Hepatocyte (in vitro differentiated cells): ENCODE measurements at regions not wholly inside any gene's neighbourhood (a gene's known extent, or its start where the extent isn't known, plus 50 kb on each side); places are given as distances from the start of the nearest gene placed in this dataset.

Experiments
- DNase-seq: peaks from one replicate; pipeline ENCODE4 v3.0.0-alpha.2; 2016; ENCODE audit warnings: low spot score
- H2AFZ ChIP-seq: fragments of 200-600 bp; sonication (generic); 2 replicates; pipeline ENCODE4 v1.6.0; 2016; ENCODE audit warnings: antibody characterized with exemption, mild to moderate bottlenecking
- H3K27ac ChIP-seq: fragments of 200-600 bp; sonication (generic); 2 replicates; pipeline ENCODE4 v1.5.1; 2016; ENCODE audit warnings: mild to moderate bottlenecking
- H3K27me3 ChIP-seq: fragments of 200-600 bp; sonication (generic); 2 replicates; pipeline ENCODE4 v1.6.1; 2016
- H3K36me3 ChIP-seq: fragments of 200-600 bp; sonication (generic); replicated peaks from 2 replicates; pipeline ENCODE4 v1.5.1; 2016; ENCODE audit warnings: low read depth; ENCODE audit not compliant: insufficient read depth
- H3K4me1 ChIP-seq: fragments of 200-600 bp; sonication (generic); 2 replicates; pipeline ENCODE4 v1.5.1; 2016; ENCODE audit warnings: mild to moderate bottlenecking, moderate library complexity; ENCODE audit not compliant: insufficient read depth
- H3K4me2 ChIP-seq: fragments of 200-600 bp; sonication (generic); 2 replicates; pipeline ENCODE4 v1.6.0; 2016
- H3K4me3 ChIP-seq: fragments of 200-600 bp; sonication (generic); 2 replicates; pipeline ENCODE4 v1.5.1; 2016; ENCODE audit warnings: mild to moderate bottlenecking
- H3K79me2 ChIP-seq: fragments of 200-600 bp; sonication (generic); 2 replicates; pipeline ENCODE4 v1.6.0; 2017; ENCODE audit warnings: mild to moderate bottlenecking
- H3K9me2 ChIP-seq: fragments of 200-600 bp; sonication (generic); replicated peaks from 2 replicates; pipeline ENCODE4 v1.6.0; 2017; ENCODE audit warnings: mild to moderate bottlenecking; ENCODE audit not compliant: insufficient read depth
- H3K9me3 ChIP-seq: fragments of 200-600 bp; sonication (generic); 2 replicates; pipeline ENCODE4 v1.5.1; 2016; ENCODE audit warnings: low read depth, mild to moderate bottlenecking
- H4K20me1 ChIP-seq: fragments of 200-600 bp; sonication (generic); 2 replicates; pipeline ENCODE4 v1.6.0; 2016; ENCODE audit warnings: mild to moderate bottlenecking; ENCODE audit not compliant: insufficient read depth, poor library complexity, severe bottlenecking
- CTCF ChIP-seq: fragments of 200-600 bp; sonication (generic); IDR thresholded peaks from 2 replicates; pipeline ENCODE4 v1.5.1; 2016; ENCODE audit warnings: antibody characterized with exemption, mild to moderate bottlenecking; ENCODE audit not compliant: poor library complexity
- EZH2 ChIP-seq: fragments of 200-600 bp; sonication (generic); IDR thresholded peaks from 2 replicates; pipeline ENCODE4 v1.6.1; 2016; ENCODE audit warnings: antibody characterized with exemption, mild to moderate bottlenecking, borderline replicate concordance
- EZH2phosphoT487 ChIP-seq: fragments of 200-600 bp; sonication (generic); IDR thresholded peaks from one replicate; pipeline ENCODE4 v1.6.1; 2018; ENCODE audit warnings: antibody characterized with exemption, mild to moderate bottlenecking, low read depth, moderate library complexity; ENCODE audit not compliant: unreplicated experiment, severe bottlenecking
- WGBS: methylation state at CpG from one replicate; pipeline ENCODE4 v1.1.6; 2016; ENCODE audit warnings: low lambda C conversion rate; ENCODE audit errors: missing lambda C conversion rate; 5-methylcytosine and 5-hydroxymethylcytosine counted together

- no peaks in the 10 kb centered on the region for H3K27me3 ChIP-seq
- WGBS: 47% methylated on average over 2 of the region's 2 CpGs
- H3K4me3 ChIP-seq: no peak overlapping the region
- H3K9me3 ChIP-seq: no peaks in the 10 kb centered on the region
- H3K9me2 ChIP-seq: no peaks in the 10 kb centered on the region
- H3K4me1 ChIP-seq: no peaks in the 10 kb centered on the region
- no peak overlapping the region for H3K4me2 ChIP-seq
- peak; percentile 66 for DNase-seq
- H3K27ac ChIP-seq: no peak overlapping the region
- no peaks in the 10 kb centered on the region for H4K20me1 ChIP-seq
- TF ChIP-seq CTCF: peak; percentile 75
- TF ChIP-seq EZH2phosphoT487: no peak
- TF ChIP-seq EZH2: no peak
- no peaks in the 10 kb centered on the region for H3K36me3 ChIP-seq
- H2AFZ ChIP-seq: no peak overlapping the region
- no peaks in the 10 kb centered on the region for H3K79me2 ChIP-seq
Observed at GRCh38 chr14:48398675-48399282, 723.4 kb upstream of the MDGA2 start.

GRCh38 chr14:48391661-48392060, 716.3 kb upstream of the MDGA2 start:
- WGBS: 71% methylated on average over 5 of the region's 5 CpGs
- H4K20me1 ChIP-seq: no peaks in the 10 kb centered on the region
- TF ChIP-seq CTCF: no peak
- TF ChIP-seq EZH2: no peak
- TF ChIP-seq EZH2phosphoT487: no peak
- no peaks in the 10 kb centered on the region for H3K4me1 ChIP-seq
- no peak for DNase-seq
- H3K27me3 ChIP-seq: no peaks in the 10 kb centered on the region
- no peaks in the 10 kb centered on the region for H3K79me2 ChIP-seq
- no peak overlapping the region for H3K4me2 ChIP-seq
- no peaks in the 10 kb centered on the region for H3K36me3 ChIP-seq
- H3K9me3 ChIP-seq: no peaks in the 10 kb centered on the region
- no peak overlapping the region for H3K27ac ChIP-seq
- H3K4me3 ChIP-seq: no peak overlapping the region
- H2AFZ ChIP-seq: no peak overlapping the region
- no peaks in the 10 kb centered on the region for H3K9me2 ChIP-seq

- no peaks in the 10 kb centered on the region for H3K9me2 ChIP-seq
- no peaks in the 10 kb centered on the region for H3K9me3 ChIP-seq
- H3K4me1 ChIP-seq: no peaks in the 10 kb centered on the region
- H2AFZ ChIP-seq: no peak overlapping the region
- no peaks in the 10 kb centered on the region for H3K79me2 ChIP-seq
- no peaks in the 10 kb centered on the region for H4K20me1 ChIP-seq
- WGBS: 92% methylated on average over 2 of the region's 2 CpGs
- DNase-seq: no peak
- TF ChIP-seq CTCF (no peak), EZH2 (no peak), EZH2phosphoT487 (no peak)
- H3K36me3 ChIP-seq: no peaks in the 10 kb centered on the region
- H3K27ac ChIP-seq: no peak overlapping the region
- no peak overlapping the region for H3K4me3 ChIP-seq
- no peak overlapping the region for H3K4me2 ChIP-seq
- H3K27me3 ChIP-seq: no peaks in the 10 kb centered on the region
Observed at GRCh38 chr14:48390346-48390745, 714.9 kb upstream of the MDGA2 start.

- WGBS: 73% methylated on average over 1 of the region's 1 CpG
- no peak for TF ChIP-seq CTCF
- no peak for TF ChIP-seq EZH2
- no peak for TF ChIP-seq EZH2phosphoT487
- H3K36me3 ChIP-seq: no peaks in the 10 kb centered on the region
- no peak overlapping the region for H3K4me3 ChIP-seq
- no peak overlapping the region for H2AFZ ChIP-seq
- no peaks in the 10 kb centered on the region for H3K9me2 ChIP-seq
- H3K9me3 ChIP-seq: no peaks in the 10 kb centered on the region
- H3K4me1 ChIP-seq: no peaks in the 10 kb centered on the region
- H3K27ac ChIP-seq: no peak overlapping the region
- H3K79me2 ChIP-seq: no peaks in the 10 kb centered on the region
- H4K20me1 ChIP-seq: no peaks in the 10 kb centered on the region
- DNase-seq: no peak
- H3K4me2 ChIP-seq: no peak overlapping the region
- H3K27me3 ChIP-seq: no peaks in the 10 kb centered on the region
Observed at GRCh38 chr14:48384821-48385220, 709.4 kb upstream of the MDGA2 start.
